HG03571 (cell line): ENCODE measurements at regions not wholly inside any gene's neighbourhood (a gene's known extent, or its start where the extent isn't known, plus 50 kb on each side); places are given as distances from the start of the nearest gene placed in this dataset.

ENCODE experiments used
- ATAC-seq: cut with Tn5 transposase; IDR thresholded peaks from one replicate; pipeline ENCODE4 v1.9.1; 2021; ENCODE audit not compliant: unreplicated experiment

- no peak for ATAC-seq
Measured at GRCh38 chr4:151952711-151953254, 192.0 kb upstream of the GATB start.

DNA sequence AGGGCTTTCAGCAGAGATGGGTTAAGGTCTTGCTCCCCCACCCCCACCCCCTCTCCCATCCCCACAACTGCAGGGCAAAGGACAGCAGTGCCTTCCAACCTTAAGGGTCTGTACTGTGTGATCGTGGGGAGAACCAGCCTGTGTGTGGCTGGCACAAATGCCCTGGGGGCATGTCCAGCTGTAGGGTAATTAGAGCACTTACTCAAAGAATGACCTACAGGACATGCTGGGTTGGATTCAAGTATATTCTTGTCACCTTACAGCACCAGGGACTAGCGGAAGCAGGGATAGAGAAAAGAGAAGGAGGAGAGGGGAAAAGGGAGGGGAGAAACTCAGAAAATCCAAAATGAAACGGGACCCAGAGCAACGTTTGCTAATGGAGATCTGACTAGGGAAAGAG lies 191.3 kb upstream of the GATB start:
- ATAC-seq = no peak

DNA sequence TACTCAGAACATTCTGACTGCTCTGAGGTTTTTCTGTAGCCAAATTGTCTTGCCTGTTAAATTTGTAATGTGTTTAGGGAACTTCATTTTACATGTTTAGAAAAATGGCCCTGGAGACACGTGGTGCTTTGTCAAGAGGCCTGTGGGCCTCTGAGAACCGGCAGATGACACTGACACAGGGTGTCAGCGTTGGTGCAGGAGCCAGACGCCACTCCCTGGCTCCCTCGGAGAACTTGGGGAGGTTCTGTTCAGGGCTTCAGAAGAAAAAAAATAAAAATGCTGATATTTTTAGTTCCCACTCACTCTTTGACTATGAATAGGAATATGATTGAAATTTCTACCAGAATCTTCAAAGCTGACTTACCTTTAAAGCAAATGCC lies 190.9 kb upstream of the GATB start:
- no peak for ATAC-seq

GRCh38 chr4:151950993-151951670 lies 190.3 kb upstream of the GATB start:
- no peak for ATAC-seq

- no peak for ATAC-seq
Measured at GRCh38 chr4:151948351-151949016, 187.7 kb upstream of the GATB start.

- ATAC-seq = no peak
Measured at GRCh38 chr4:151946718-151947117, 185.9 kb upstream of the GATB start.

GRCh38 chr4:151942971-151943370 lies 182.2 kb upstream of the GATB start:
- ATAC-seq = no peak

GRCh38 chr4:151940926-151941617 lies 180.3 kb upstream of the GATB start:
- no peak for ATAC-seq

GRCh38 chr4:151940291-151940690 lies 179.5 kb upstream of the GATB start:
- no peak for ATAC-seq

- ATAC-seq = no peak
Measured at GRCh38 chr4:151939670-151940069, 178.9 kb upstream of the GATB start.

DNA sequence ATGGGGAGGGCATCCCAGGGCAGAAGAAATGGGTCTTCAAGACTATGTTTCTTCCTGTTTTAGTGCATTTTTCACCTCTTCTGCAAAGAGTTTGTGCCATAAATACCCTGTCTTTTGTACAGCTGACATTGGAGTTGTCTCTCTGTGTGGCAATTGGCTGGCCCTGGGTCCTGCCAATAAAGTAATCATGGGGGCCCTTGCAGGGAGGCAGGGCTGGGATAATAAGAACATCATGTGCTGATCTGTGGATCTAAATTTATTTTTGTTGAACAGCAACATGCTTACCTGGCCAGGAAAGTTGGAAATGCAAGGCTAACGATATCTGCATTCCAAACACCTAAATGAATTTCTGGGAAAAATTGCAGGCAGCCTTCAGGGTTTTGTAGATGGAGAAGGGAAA lies 174.6 kb upstream of the GATB start:
- no peak for ATAC-seq

DNA sequence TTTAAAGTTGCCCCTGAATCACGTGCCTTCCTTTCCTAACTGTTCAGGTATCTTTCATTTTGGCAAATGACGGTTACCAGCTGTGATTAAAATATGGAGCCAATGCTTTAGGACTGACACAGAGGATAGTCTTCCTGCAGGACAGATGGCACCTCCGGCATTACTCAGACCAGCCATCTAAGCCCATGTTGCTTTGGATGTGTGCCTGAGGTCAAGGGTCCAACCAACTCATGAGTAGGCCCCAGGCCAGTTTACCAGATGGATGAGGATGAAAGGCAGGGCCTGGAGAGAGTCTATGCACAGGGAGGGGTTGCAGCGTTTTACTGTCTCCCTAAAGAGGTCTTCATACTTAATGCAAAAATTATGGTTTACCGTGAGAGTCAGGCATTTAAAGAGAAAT lies 174.0 kb upstream of the GATB start:
- no peak for ATAC-seq

GRCh38 chr4:151933122-151933827 lies 172.5 kb upstream of the GATB start:
- ATAC-seq = no peak

- no peak for ATAC-seq
Measured at GRCh38 chr4:151931563-151931962, 170.8 kb upstream of the GATB start.

DNA sequence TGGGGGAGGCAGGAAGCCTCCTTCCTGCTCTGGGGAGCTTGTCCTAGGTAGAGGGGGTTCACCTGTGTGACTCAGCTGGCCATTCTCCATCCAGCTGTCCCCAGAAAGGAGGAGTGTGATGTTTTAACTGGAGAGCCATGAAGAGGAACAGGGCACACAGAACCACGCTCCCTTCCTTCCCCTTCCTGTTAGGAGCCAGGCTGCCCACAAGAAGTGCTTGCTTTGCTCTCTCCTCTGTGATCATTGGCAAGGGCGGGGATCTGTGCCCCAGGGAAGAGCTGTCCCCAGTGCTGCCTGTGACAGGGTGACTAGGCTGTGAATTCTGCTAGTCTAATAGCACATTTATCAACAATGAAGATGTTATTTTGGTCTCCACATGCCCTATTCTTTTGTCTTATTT lies 169.6 kb upstream of the GATB start:
- no peak for ATAC-seq

DNA sequence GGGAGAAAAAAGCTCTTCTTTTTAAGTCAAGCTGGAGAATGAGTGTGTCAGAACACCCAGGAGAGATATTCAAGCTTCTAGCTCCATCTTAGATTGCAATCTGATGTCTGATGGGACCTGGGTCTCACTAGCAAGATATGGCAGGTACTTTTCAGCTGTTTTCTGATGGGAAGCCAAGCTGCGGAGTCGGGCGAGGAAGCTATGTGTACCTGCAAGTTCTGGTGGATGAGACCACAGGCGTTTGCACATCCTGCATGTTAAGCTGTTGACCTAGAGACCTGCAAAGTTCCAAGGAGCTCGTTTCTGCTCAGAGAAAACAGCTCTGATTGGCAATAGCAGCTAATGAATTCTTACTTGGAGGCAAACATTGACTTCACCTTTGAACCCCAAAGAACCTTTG lies 167.3 kb upstream of the GATB start:
- ATAC-seq = no peak

DNA sequence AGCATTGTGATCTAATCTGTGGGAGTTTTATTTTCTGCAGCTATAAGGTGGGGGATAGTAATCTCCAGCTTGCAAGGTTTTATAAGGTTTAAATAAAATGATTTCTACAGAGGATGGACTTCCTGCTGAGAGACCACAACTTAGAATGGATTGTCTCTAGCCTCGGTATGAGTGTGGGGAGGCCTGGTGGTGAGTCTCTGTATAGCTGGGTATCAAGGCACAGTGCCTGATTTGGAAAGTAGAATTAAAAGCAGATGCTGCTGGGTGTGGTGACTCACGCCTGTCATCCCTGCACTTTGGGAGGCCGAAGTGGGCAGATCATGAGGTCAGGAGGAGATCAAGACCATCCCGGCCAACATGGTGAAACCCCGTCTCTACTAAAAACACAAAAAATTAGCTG lies 162.0 kb upstream of the GATB start:
- ATAC-seq = no peak

DNA sequence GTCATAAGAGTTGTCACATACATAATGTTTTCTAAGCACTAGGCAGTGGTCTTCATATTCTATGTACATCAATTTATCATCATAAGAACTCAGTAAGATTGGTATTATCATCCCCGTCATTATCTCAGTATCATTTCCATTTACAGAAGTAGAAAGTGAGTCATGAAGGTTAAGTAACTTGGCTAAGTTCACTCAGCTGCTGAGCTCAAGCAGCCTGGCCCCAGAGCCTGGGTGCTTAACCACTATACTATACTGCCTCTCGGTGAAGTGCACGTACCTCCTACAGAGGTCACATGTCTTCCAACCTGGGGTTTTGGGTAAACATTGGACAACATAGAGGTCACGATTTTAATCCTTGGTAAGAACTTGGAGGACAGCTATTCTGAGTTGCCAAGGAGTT lies 161.5 kb upstream of the GATB start:
- no peak for ATAC-seq

DNA sequence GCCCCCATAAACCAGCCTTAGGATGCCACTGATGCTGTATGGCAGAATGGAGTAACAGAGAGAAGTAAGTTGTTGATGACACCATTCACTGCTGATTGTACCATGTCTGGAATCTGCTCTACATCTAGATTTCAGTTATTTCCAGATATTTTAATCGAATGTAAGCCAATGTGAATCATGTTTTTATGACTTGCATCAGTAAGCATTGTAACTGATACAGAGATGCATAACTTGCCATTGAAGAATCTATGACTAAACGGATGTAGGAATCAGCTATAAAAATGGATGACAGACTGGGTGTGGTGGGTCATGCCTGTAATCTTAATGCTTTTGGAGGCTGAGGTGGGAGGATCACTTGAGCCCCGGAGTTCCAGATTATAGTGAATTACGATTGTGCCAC lies 161.0 kb upstream of the GATB start:
- no peak for ATAC-seq

DNA sequence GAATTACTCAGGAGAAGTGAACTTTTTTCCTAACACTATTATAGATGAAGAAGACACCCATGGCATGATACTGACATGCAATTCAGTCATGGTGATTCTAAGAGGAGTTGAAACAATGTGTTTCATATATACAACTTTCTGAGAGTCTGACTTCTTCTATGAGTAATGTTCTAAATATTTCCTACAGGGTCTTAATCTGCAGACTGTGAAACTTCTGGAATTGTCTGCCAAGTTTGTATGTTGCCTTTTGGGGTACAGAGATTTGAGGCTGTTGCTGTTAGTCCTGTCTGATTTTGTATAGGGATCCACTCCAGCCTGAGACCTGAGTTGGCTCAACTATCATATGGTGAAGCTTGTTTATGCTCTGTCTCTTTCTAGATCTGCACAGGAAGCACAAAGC lies 160.6 kb upstream of the GATB start:
- no peak for ATAC-seq

DNA sequence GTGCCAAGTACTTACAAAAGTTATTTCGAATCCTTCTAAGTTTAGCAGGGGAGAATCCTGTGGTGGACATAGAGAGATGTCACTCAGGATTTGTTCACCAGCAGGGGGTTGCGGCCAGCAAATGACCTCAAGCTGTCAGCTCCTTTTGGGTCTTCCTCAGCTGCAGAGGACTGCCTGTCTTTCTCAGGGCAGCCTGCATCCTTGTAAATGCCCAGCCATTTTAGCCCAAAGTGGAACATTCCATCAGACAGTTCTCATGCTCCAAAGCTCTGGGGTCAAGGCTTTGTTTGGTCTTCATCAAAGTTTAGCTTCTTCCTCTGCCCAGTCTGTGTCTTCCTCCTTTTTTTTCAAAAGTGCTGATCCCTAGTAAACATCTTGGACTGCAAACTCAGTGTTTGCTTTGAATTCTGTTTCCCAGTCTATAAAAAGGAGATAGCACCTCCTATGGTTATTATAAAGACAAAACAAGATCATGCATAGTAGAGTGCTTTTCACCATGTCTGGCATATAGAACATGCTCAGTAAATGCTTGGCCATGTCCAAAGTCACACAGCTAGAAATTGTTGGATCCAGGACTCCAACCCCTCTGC lies 156.4 kb upstream of the GATB start:
- no peak for ATAC-seq
